ENCODE measurements at regions not wholly inside any gene's neighbourhood (a gene's known extent, or its start where the extent isn't known, plus 50 kb on each side); places are given as distances from the start of the nearest gene placed in this dataset.

DNA sequence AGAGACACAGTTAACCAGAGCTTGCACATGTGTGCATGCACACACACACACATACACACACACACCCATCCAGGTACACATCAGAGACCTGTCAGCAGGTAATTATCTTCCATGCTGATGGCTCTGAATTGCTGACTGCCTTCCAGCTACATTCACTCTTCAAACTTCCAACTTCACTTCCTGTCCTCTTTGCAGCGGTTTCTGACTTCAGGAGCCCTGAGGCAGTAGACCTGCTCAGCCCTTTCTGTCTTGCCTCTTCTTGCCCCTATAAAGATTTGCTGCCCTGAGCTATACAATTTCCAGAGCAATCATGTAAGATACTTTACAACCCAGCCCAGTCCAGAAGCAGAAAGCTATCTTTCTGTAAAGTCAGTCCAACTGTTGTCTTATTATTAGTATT, 310.2 kb downstream of the FGFR2 start:
- no peak overlapping the region for H3K4me3 ChIP-seq (ENCODE audit: control insufficient read depth, low read depth, low read length)
- TF ChIP-seq, protein P1, sequence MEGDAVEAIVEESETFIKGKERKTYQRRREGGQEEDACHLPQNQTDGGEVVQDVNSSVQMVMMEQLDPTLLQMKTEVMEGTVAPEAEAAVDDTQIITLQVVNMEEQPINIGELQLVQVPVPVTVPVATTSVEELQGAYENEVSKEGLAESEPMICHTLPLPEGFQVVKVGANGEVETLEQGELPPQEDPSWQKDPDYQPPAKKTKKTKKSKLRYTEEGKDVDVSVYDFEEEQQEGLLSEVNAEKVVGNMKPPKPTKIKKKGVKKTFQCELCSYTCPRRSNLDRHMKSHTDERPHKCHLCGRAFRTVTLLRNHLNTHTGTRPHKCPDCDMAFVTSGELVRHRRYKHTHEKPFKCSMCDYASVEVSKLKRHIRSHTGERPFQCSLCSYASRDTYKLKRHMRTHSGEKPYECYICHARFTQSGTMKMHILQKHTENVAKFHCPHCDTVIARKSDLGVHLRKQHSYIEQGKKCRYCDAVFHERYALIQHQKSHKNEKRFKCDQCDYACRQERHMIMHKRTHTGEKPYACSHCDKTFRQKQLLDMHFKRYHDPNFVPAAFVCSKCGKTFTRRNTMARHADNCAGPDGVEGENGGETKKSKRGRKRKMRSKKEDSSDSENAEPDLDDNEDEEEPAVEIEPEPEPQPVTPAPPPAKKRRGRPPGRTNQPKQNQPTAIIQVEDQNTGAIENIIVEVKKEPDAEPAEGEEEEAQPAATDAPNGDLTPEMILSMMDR (conservative IDR thresholded peaks at IDR 0.05; ENCODE audit: control insufficient read depth, insufficient read depth, low read depth, low read length) = no peak

DNA sequence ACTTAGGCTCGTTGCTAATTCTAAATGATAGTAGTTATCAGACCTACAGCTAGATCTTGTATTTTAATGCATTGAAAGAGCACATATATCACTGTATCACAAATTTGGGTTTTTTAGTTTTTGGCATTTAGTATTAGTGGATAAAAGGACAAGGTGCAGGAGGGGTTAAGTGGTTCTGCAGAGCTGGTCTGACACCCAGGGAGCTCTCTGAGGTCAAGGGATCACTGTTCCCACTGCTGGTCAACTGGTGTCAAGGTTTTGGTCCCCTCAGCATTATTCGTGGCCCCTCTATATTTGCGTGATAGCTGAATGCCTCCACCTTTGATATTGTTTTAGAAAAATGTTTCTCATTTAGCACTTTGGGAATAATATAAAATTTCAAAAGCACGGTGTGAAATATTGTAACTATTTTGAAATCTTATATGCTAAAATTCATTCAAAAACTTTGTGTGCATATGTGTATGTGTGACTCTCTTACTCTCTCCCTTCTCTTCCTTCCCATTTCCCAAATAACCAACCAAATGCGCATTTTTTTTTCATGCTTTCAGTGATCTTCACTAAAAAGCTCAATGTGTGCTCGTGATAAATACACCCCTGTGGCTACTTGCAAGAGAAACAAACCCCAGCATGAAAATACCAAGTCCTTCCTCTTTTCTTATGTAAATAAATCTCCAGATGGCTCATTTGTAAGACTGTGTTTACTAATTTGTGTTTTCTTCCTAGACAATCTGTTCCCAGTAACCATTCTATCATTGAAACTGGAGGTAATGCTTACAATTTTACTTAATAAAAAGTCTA, 309.2 kb downstream of the FGFR2 start:
- no peak for DNase-seq (ENCODE audit: low read depth)
- TF ChIP-seq, protein P1 (conservative IDR thresholded peaks at IDR 0.05; ENCODE audit: control insufficient read depth, insufficient read depth, low read depth, low read length) = no peak
- no peak overlapping the region for H3K4me3 ChIP-seq (ENCODE audit: control insufficient read depth, low read depth, low read length)

More for the DNA sequence above, 310.2 kb downstream of the FGFR2 start:
- no peak for DNase-seq (ENCODE audit: low read depth)

DNA sequence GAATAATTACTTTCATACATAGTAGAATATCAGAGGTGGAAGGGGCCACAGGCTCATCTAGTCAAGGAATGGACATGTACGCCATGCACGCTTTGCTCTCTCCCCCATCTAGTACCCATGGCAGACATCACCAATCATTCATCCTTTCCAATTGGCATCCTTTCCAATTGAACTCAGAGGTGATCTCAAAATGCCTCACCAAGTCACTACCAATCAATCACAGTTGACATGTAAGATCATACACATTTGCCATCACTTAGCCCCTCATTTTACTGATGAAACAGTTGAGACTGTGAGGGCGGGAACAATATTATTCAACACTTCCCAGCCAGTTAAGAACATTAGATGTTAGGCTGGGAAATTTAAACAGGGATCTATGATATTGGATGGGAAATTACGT, 308.4 kb downstream of the FGFR2 start:
- no peak for DNase-seq (ENCODE audit: low read depth)
- no peak overlapping the region for H3K4me3 ChIP-seq (ENCODE audit: control insufficient read depth, low read depth, low read length)
- TF ChIP-seq, protein P1 (conservative IDR thresholded peaks at IDR 0.05; ENCODE audit: control insufficient read depth, insufficient read depth, low read depth, low read length) = no peak

DNA sequence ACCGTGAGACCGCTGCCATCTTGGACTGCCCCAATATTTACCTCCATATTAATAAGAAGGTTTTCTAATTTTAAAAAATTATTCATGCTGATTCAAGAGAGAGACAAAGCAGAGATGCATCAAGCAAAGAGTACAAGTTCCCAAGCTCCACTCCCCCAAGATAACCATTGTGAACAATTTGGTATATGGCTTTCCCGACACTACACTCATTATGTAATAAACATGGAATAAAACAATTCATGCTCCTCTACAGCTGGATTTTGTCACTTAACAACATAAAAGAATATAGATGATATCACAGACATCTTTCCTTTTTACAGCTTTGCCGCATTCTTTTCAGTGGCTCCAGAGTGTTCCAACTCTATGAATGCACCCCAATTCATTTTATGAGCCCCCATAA, 307.6 kb downstream of the FGFR2 start:
- TF ChIP-seq, protein P1 (conservative IDR thresholded peaks at IDR 0.05; ENCODE audit: control insufficient read depth, insufficient read depth, low read depth, low read length) = no peak
- no peak for DNase-seq (ENCODE audit: low read depth)
- no peak overlapping the region for H3K4me3 ChIP-seq (ENCODE audit: control insufficient read depth, low read depth, low read length)

DNA sequence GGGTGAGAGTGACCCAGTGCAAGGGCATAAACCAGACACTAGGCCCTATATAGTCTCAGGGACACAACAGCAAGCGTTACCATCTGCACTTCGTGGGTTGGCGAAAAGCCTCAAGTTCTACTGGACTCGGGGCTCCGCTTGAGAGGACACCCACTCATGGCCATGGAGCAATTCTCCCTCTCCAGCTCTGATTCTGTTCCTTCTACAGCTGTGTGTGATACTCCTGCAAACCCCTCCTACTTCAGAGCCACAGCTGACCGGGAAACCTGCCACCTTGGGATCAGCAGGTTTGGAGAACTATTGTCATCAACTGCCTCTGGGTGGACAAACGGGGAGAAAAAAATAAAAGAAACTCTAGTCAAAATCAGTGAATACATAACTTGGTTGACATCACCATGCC, 306.9 kb downstream of the FGFR2 start:
- TF ChIP-seq, protein P1 (conservative IDR thresholded peaks at IDR 0.05; ENCODE audit: control insufficient read depth, insufficient read depth, low read depth, low read length) = no peak
- no peak overlapping the region for H3K4me3 ChIP-seq (ENCODE audit: control insufficient read depth, low read depth, low read length)
- no peak for DNase-seq (ENCODE audit: low read depth)

DNA sequence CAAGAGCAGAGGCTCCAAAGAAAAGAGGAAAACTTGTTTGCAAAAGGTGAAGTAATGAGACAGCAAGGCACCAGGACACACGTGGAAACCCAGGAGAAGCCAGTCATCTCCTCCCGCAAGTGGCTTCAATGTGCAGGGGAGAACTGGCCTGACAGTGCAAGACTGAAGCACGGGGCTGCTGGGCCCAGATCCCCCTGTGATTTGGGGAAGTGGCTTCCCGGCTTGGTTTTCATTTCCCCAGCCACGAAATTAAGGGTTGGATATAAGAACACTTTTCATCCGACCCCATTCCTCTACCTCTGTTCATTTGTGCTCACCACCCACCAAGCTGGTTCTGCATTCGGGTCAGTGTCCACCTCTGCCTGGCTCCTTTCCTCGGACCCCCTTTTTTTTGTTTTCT, 306.4 kb downstream of the FGFR2 start:
- no peak for DNase-seq (ENCODE audit: low read depth)
- no peak overlapping the region for H3K4me3 ChIP-seq (ENCODE audit: control insufficient read depth, low read depth, low read length)
- TF ChIP-seq, protein P1 (conservative IDR thresholded peaks at IDR 0.05; ENCODE audit: control insufficient read depth, insufficient read depth, low read depth, low read length) = no peak
